ENCODE measurements at regions not wholly inside any gene's neighbourhood (a gene's known extent, or its start where the extent isn't known, plus 50 kb on each side); places are given as distances from the start of the nearest gene placed in this dataset.

- Histone ChIP-seq H3K4me1 (ENCODE audit: insufficient read depth, low read length, severe bottlenecking) (no peaks in the 10 kb centered on the region), H3K27ac (ENCODE audit: low read depth, low read length, poor library complexity, severe bottlenecking) (no peak overlapping the region), H3K79me2 (ENCODE audit: insufficient read depth, low read length) (no peaks in the 10 kb centered on the region), H3K36me3 (ENCODE audit: insufficient read depth, low read length) (no peaks in the 10 kb centered on the region), H2AFZ (ENCODE audit: low read length) (no peak overlapping the region), H3K4me2 (ENCODE audit: low read length) (no peak overlapping the region), H3K9me2 (ENCODE audit: low read depth, low read length) (no peaks in the 10 kb centered on the region), H3F3A (ENCODE audit: insufficient read depth, low read length) (no peaks in the 10 kb centered on the region), H3K9ac (ENCODE audit: low read length) (no peak overlapping the region), H3K4me3 (ENCODE audit: low read depth, low read length, poor library complexity, severe bottlenecking) (no peak overlapping the region), H4K20me1 (ENCODE audit: insufficient read depth, low read length) (no peaks in the 10 kb centered on the region), H3K9me3 (ENCODE audit: low read length) (no peaks in the 10 kb centered on the region), H3K27me3 (ENCODE audit: insufficient read depth, low read length) (no peaks in the 10 kb centered on the region)
- TF ChIP-seq EZH2 (IDR thresholded peaks at IDR 0.05; ENCODE audit: borderline replicate concordance, low read length), result no peak
- TF ChIP-seq CTCF (IDR thresholded peaks at IDR 0.05; ENCODE audit: low read length), result no peak
These were observed 162.8 kb downstream of the CYP26A1 start for GRCh38 chr10:93236393-93237040.

DNA sequence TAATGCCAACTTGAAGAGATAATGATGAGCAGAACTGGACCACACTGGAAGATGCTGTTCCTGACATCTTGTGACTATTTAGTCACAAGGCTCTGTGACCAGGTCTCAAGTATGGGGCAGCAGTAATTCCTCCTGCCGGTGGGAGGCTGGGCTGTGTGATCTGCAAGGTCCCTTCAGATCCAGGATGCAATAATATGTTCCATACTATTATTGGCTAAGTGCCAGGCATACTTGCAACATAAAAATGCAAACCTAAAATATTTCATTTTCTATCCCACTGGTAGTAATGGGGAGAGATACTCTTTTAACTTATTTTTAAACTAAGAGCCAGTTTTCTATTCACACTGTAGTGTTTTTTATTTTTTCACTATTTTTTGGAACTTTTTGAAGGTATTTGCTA, 171.5 kb downstream of the CYP26A1 start:
- Histone ChIP-seq H3K4me2 (ENCODE audit: low read length) (no peak overlapping the region), H3K36me3 (ENCODE audit: insufficient read depth, low read length) (no peaks in the 10 kb centered on the region), H3K9me3 (ENCODE audit: low read length) (no peaks in the 10 kb centered on the region), H3F3A (ENCODE audit: insufficient read depth, low read length) (no peaks in the 10 kb centered on the region), H3K27ac (ENCODE audit: low read depth, low read length, poor library complexity, severe bottlenecking) (no peak overlapping the region), H4K20me1 (ENCODE audit: insufficient read depth, low read length) (no peaks in the 10 kb centered on the region), H3K9me2 (ENCODE audit: low read depth, low read length) (no peaks in the 10 kb centered on the region), H3K79me2 (ENCODE audit: insufficient read depth, low read length) (no peaks in the 10 kb centered on the region), H3K4me3 (ENCODE audit: low read depth, low read length, poor library complexity, severe bottlenecking) (no peak overlapping the region), H3K27me3 (ENCODE audit: insufficient read depth, low read length) (no peaks in the 10 kb centered on the region), H3K9ac (ENCODE audit: low read length) (no peak overlapping the region), H3K4me1 (ENCODE audit: insufficient read depth, low read length, severe bottlenecking) (no peaks in the 10 kb centered on the region), H2AFZ (ENCODE audit: low read length) (no peak overlapping the region)
- no peak for TF ChIP-seq CTCF (IDR thresholded peaks at IDR 0.05; ENCODE audit: low read length)

DNA sequence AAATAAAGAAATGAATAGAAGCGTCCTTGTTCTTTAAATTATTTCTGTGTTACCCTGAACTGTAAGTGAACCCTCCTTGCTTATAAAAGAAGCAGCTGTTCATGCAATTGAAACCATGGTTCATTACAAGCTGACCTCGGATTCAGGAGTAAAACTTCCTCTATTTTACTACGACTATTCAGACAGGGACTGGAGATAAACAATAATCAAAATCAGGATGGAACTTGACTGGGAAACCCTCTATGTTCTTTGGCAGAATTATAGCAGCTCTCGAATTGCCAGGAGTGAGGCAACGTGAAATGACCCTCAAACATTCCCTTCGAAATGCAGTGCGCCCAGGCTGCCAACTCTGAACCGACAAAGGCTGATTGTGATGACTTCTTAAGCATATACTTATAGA, 172.1 kb downstream of the CYP26A1 start:
- no peaks in the 10 kb centered on the region for H3K4me1 ChIP-seq (ENCODE audit: insufficient read depth, low read length, severe bottlenecking)
- TF ChIP-seq CTCF (IDR thresholded peaks at IDR 0.05; ENCODE audit: low read length) (no peak), EZH2 (IDR thresholded peaks at IDR 0.05; ENCODE audit: borderline replicate concordance, low read length) (no peak)
- no peaks in the 10 kb centered on the region for H3K79me2 ChIP-seq (ENCODE audit: insufficient read depth, low read length)
- H4K20me1 ChIP-seq (ENCODE audit: insufficient read depth, low read length), result no peaks in the 10 kb centered on the region
- H3F3A ChIP-seq (ENCODE audit: insufficient read depth, low read length), result no peaks in the 10 kb centered on the region
- no peak overlapping the region for H3K27ac ChIP-seq (ENCODE audit: low read depth, low read length, poor library complexity, severe bottlenecking)
- H3K27me3 ChIP-seq (ENCODE audit: insufficient read depth, low read length), result no peaks in the 10 kb centered on the region
- H2AFZ ChIP-seq (ENCODE audit: low read length), result no peak overlapping the region
- no peaks in the 10 kb centered on the region for H3K9me2 ChIP-seq (ENCODE audit: low read depth, low read length)
- no peaks in the 10 kb centered on the region for H3K36me3 ChIP-seq (ENCODE audit: insufficient read depth, low read length)
- H3K4me2 ChIP-seq (ENCODE audit: low read length), result no peak overlapping the region
- no peaks in the 10 kb centered on the region for H3K9me3 ChIP-seq (ENCODE audit: low read length)
- no peak overlapping the region for H3K9ac ChIP-seq (ENCODE audit: low read length)
- H3K4me3 ChIP-seq (ENCODE audit: low read depth, low read length, poor library complexity, severe bottlenecking), result no peak overlapping the region

Data from OCI-LY1 (cell line).